ENCODE measurements at regions not wholly inside any gene's neighbourhood (a gene's known extent, or its start where the extent isn't known, plus 50 kb on each side); places are given as distances from the start of the nearest gene placed in this dataset.

DNA sequence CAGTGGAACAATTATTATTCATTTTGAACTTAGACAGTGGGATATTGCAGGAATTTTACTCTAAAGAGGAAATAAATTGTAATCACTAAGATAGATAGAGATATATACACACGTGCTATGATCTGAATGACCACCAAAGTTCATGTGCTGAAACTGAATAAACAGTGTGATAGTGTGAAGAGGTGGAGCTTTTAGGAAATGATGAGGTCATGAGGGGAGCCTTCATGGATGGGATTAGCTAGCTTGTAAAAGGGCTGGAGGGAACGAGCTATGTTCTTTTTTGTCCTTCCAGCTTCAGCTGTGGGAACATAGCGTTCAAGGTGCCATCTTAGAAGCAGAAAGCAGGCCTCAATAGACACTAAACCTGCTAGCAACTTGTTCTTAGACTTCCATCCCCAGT, 191.5 kb upstream of the LRIG3 start:
- TF ChIP-seq ZNF274 (IDR thresholded peaks at IDR 0.05; ENCODE audit: low read depth, low read length): no peak
- TF ChIP-seq SUZ12 (IDR thresholded peaks at IDR 0.05; ENCODE audit: extremely low read depth, insufficient read depth, insufficient read length): no peak

Measured in NT2/D1 (cell line).